GM06990 (cell line): ENCODE measurements at regions not wholly inside any gene's neighbourhood (a gene's known extent, or its start where the extent isn't known, plus 50 kb on each side); places are given as distances from the start of the nearest gene placed in this dataset.

Source experiments
- DNase-seq: peaks from one replicate; pipeline ENCODE4 v3.0.0-alpha.2; 2011; ENCODE audit not compliant: insufficient read length; ENCODE audit errors: extremely low read depth
- H3K27me3 ChIP-seq: replicated peaks from 2 replicates; pipeline ENCODE4 v1.6.0; 2011; ENCODE audit warnings: low read length; ENCODE audit not compliant: control insufficient read depth, insufficient read depth
- H3K36me3 ChIP-seq: 2 replicates; pipeline ENCODE4 v1.5.1; 2011; ENCODE audit warnings: low read length; ENCODE audit not compliant: control insufficient read depth, insufficient read depth
- H3K4me3 ChIP-seq: replicated peaks from 2 replicates; pipeline ENCODE4 v1.5.1; 2011; ENCODE audit warnings: low read depth, mild to moderate bottlenecking, control low read depth, low read length
- CTCF ChIP-seq: IDR thresholded peaks from 2 replicates; pipeline ENCODE4 v1.5.1; 2011; ENCODE audit warnings: low read length, control low read depth, mild to moderate bottlenecking, inconsistent platforms; ENCODE audit not compliant: insufficient read depth, poor library complexity, severe bottlenecking

- TF ChIP-seq CTCF, result no peak
- no peak for DNase-seq
- H3K4me3 ChIP-seq, result no peak overlapping the region
- H3K27me3 ChIP-seq, result no peaks in the 10 kb centered on the region
- no peaks in the 10 kb centered on the region for H3K36me3 ChIP-seq
Observed at GRCh38 chr1:212537610-212538009, 71.0 kb upstream of the ATF3 start.

GRCh38 chr1:212539737-212540430 lies 68.7 kb upstream of the ATF3 start:
- Histone ChIP-seq H3K36me3 (no peaks in the 10 kb centered on the region), H3K27me3 (no peaks in the 10 kb centered on the region), H3K4me3 (no peak overlapping the region)
- no peak for TF ChIP-seq CTCF
- no peak for DNase-seq

GRCh38 chr1:212542761-212543187 lies 65.8 kb upstream of the ATF3 start:
- no peak for DNase-seq
- no peaks in the 10 kb centered on the region for H3K27me3 ChIP-seq
- TF ChIP-seq CTCF, result no peak
- no peak overlapping the region for H3K4me3 ChIP-seq
- H3K36me3 ChIP-seq, result no peaks in the 10 kb centered on the region

- Histone ChIP-seq H3K4me3 (no peak overlapping the region), H3K27me3 (no peaks in the 10 kb centered on the region), H3K36me3 (no peaks in the 10 kb centered on the region)
- no peak for TF ChIP-seq CTCF
- no peak for DNase-seq
Observed at GRCh38 chr1:212544110-212544509, 64.5 kb upstream of the ATF3 start.

GRCh38 chr1:212545941-212546635 lies 62.5 kb upstream of the ATF3 start:
- Histone ChIP-seq H3K36me3 (no peaks in the 10 kb centered on the region), H3K27me3 (no peaks in the 10 kb centered on the region), H3K4me3 (no peak overlapping the region)
- TF ChIP-seq CTCF, result no peak
- no peak for DNase-seq
